H1 (cell line): ENCODE measurements at regions not wholly inside any gene's neighbourhood (a gene's known extent, or its start where the extent isn't known, plus 50 kb on each side); places are given as distances from the start of the nearest gene placed in this dataset.

ENCODE experiments used
- CEBPB ChIP-seq: IDR thresholded peaks from 2 replicates; pipeline ENCODE4 v1.6.1; 2012; ENCODE audit warnings: low read depth, low read length
- CHD1 ChIP-seq: IDR thresholded peaks from 2 replicates; pipeline ENCODE4 v1.6.1; 2012; ENCODE audit warnings: low read depth, low read length, improper control_type of control experiment
- CTCF ChIP-seq, 3 experiments: IDR thresholded peaks; 1 replicate in 2 of 3; 2 replicates in 1 of 3; pipeline versions ENCODE4 v1.5.1 to v1.6.1; 2011; ENCODE audit warnings: low read length in 3 of 3, mild to moderate bottlenecking in 3 of 3, inconsistent platforms in 2 of 3, low read depth in 1 of 3, moderate library complexity in 1 of 3; ENCODE audit not compliant: insufficient read depth in 1 of 3; ENCODE audit errors: control extremely low read depth in 1 of 3
- EZH2 ChIP-seq: fragments of 200-600 bp; sonication (generic); IDR thresholded peaks from 2 replicates; pipeline ENCODE4 v1.7.1; 2012; ENCODE audit warnings: low read depth, mild to moderate bottlenecking, moderate library complexity, low read length, inconsistent platforms; ENCODE audit not compliant: severe bottlenecking
- GTF2F1 ChIP-seq: IDR thresholded peaks from 2 replicates; pipeline ENCODE4 v1.6.1; 2012; ENCODE audit warnings: low read depth, low read length, improper control_type of control experiment, borderline replicate concordance
- KDM1A ChIP-seq: fragments of 200-600, 300-600 bp; sonication (generic); IDR thresholded peaks from 2 replicates; pipeline ENCODE4 v1.7.1; 2016; ENCODE audit warnings: mild to moderate bottlenecking, low read length, borderline replicate concordance
- KDM5A ChIP-seq: fragments of 200-600 bp; IDR thresholded peaks from 2 replicates; pipeline ENCODE4 v1.7.1; 2012; ENCODE audit warnings: mild to moderate bottlenecking, low read length, inconsistent platforms, mixed read lengths
- MAFK ChIP-seq: IDR thresholded peaks from 2 replicates; pipeline ENCODE4 v1.6.1; 2012; ENCODE audit warnings: low read depth, mild to moderate bottlenecking, improper control_type of control experiment, low read length
- POLR2A ChIP-seq, 2 experiments: IDR thresholded peaks; 1 replicate in 1 of 2; 2 replicates in 1 of 2; pipeline ENCODE4 v1.6.1; 2011; ENCODE audit warnings: low read depth in 2 of 2, low read length in 2 of 2, mild to moderate bottlenecking in 2 of 2; ENCODE audit errors: control extremely low read depth in 1 of 2
- POU5F1 ChIP-seq: IDR thresholded peaks from 2 replicates; pipeline ENCODE4 v1.6.1; 2011; ENCODE audit warnings: low read depth, mild to moderate bottlenecking, low read length, moderate library complexity
- SAP30 ChIP-seq: fragments of 300-600 bp; sonication (generic); IDR thresholded peaks from 2 replicates; pipeline ENCODE4 v1.7.1; 2012; ENCODE audit warnings: low read length, moderate library complexity, mild to moderate bottlenecking, inconsistent platforms; ENCODE audit not compliant: insufficient read depth, insufficient replicate concordance
- TAF1 ChIP-seq: IDR thresholded peaks from 2 replicates; pipeline ENCODE4 v1.6.1; 2011; ENCODE audit warnings: mild to moderate bottlenecking, low read depth, low read length
- TF ChIP-seq, protein P1 (sequence below): IDR thresholded peaks from 2 replicates; pipeline ENCODE4 v1.6.1; 2011; ENCODE audit warnings: low read depth, mild to moderate bottlenecking, low read length; ENCODE audit not compliant: insufficient read depth

- TF ChIP-seq GTF2F1: no peak
- no peak for TF ChIP-seq CTCF (IDR thresholded peaks at IDR 0.05; ENCODE audit: control extremely low read depth in 1 of 3, insufficient read depth in 1 of 3, low read depth in 1 of 3, low read length in 3 of 3)
- TF ChIP-seq POLR2A (IDR thresholded peaks at IDR 0.05; ENCODE audit: control extremely low read depth in 1 of 2, low read depth in 2 of 2, low read length in 2 of 2): no peak
- no peak for TF ChIP-seq TAF1
- no peak for TF ChIP-seq EZH2
- no peak for TF ChIP-seq KDM5A
- TF ChIP-seq POU5F1: no peak
- TF ChIP-seq MAFK: no peak
- no peak for TF ChIP-seq KDM1A
- TF ChIP-seq CEBPB: no peak
- TF ChIP-seq CHD1: no peak
- no peak for TF ChIP-seq SAP30
- TF ChIP-seq, protein P1, sequence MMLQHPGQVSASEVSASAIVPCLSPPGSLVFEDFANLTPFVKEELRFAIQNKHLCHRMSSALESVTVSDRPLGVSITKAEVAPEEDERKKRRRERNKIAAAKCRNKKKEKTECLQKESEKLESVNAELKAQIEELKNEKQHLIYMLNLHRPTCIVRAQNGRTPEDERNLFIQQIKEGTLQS: no peak
Measured at GRCh38 chr10:78752221-78752620, 316.5 kb upstream of the ZMIZ1 start.
